PC-9 (cell line): ENCODE measurements at regions not wholly inside any gene's neighbourhood (a gene's known extent, or its start where the extent isn't known, plus 50 kb on each side); places are given as distances from the start of the nearest gene placed in this dataset.

ENCODE experiments used
- BruUV-seq: library from RNA; stranded (reverse); fragments of 400-500 nt; replicated peaks from 2 replicates; lab custom pipeline; 2021; lab: Mats Ljungman, UMichigan
- CTCF ChIA-PET: fragments of 300-600 bp; sonication (Branson Sonifier 250); formaldehyde crosslinking; loops from one replicate; lab custom pipeline; 2022; ENCODE audit warnings: antibody characterized with exemption; lab: Charles Lee
- POLR2A ChIA-PET: fragments of 300-600 bp; sonication (Branson Sonifier 250); formaldehyde crosslinking; loops from one replicate; lab custom pipeline; 2022; ENCODE audit warnings: antibody characterized with exemption; ENCODE audit not compliant: unreplicated experiment; lab: Charles Lee
- DNase-seq, 2 experiments: peaks; one replicate each; pipeline versions ENCODE4 v3.0.0 to v3.0.0-alpha.2; 2015 to 2022; ENCODE audit warnings: mixed read lengths in 1 of 2
- H2AFZ ChIP-seq: fragments of 200-600 bp; sonication (generic); 2 replicates; pipeline ENCODE4 v1.8.1; 2017; ENCODE audit warnings: antibody characterized with exemption
- H3F3A ChIP-seq: fragments of 200-600 bp; sonication (generic); 2 replicates; pipeline ENCODE4 v1.8.1; 2017; ENCODE audit warnings: antibody characterized with exemption, mild to moderate bottlenecking, low read depth; ENCODE audit not compliant: insufficient read depth
- H3K27ac ChIP-seq: fragments of 200-600 bp; sonication (generic); 2 replicates; pipeline ENCODE4 v1.6.1; 2016; ENCODE audit warnings: mixed run types
- H3K27me3 ChIP-seq: fragments of 200-600 bp; sonication (generic); 2 replicates; pipeline ENCODE4 v1.6.1; 2016; ENCODE audit warnings: low read depth, mixed run types; ENCODE audit not compliant: insufficient read depth
- H3K36me3 ChIP-seq: fragments of 200-600 bp; sonication (generic); 2 replicates; pipeline ENCODE4 v1.6.1; 2016; ENCODE audit warnings: low read depth, mixed run types
- H3K4me1 ChIP-seq: fragments of 200-600 bp; sonication (generic); replicated peaks from 2 replicates; pipeline ENCODE4 v1.6.1; 2016; ENCODE audit warnings: mixed run types; ENCODE audit not compliant: insufficient read depth
- H3K4me2 ChIP-seq: fragments of 200-600 bp; sonication (generic); 2 replicates; pipeline ENCODE4 v1.6.1; 2017; ENCODE audit warnings: mixed run types
- H3K4me3 ChIP-seq: fragments of 200-600 bp; sonication (generic); 2 replicates; pipeline ENCODE4 v1.6.1; 2016; ENCODE audit warnings: mixed run types
- H3K79me2 ChIP-seq: fragments of 200-600 bp; sonication (generic); 2 replicates; pipeline ENCODE4 v1.6.1; 2017; ENCODE audit warnings: low read depth, mixed run types
- H3K9me2 ChIP-seq: fragments of 200-600 bp; sonication (generic); 2 replicates; pipeline ENCODE4 v1.8.1; 2017; ENCODE audit warnings: mild to moderate bottlenecking; ENCODE audit not compliant: insufficient read depth
- H3K9me3 ChIP-seq: fragments of 200-600 bp; sonication (generic); 2 replicates; pipeline ENCODE4 v1.8.1; 2016; ENCODE audit warnings: low read depth; ENCODE audit not compliant: insufficient read depth
- H4K20me1 ChIP-seq: fragments of 200-600 bp; sonication (generic); 2 replicates; pipeline ENCODE4 v1.8.1; 2017; ENCODE audit not compliant: insufficient read depth
- EZH2 ChIP-seq: fragments of 200-600 bp; sonication (generic); IDR thresholded peaks from 2 replicates; pipeline ENCODE4 v1.8.0; 2017; ENCODE audit warnings: antibody characterized with exemption, low read depth
- intact Hi-C: fragments of 100-400 bp; cut with micrococcal nuclease; formaldehyde crosslinking; loops from one replicate; pipeline ENCODE4 v1.10.0; 2022; ENCODE audit not compliant: unreplicated experiment
- TF ChIP-seq, protein P1 (sequence below): fragments of 200-600 bp; sonication (generic); conservative IDR thresholded peaks from 2 replicates; pipeline ENCODE4 v1.6.1; 2017; ENCODE audit warnings: mixed run types, antibody characterized with exemption, mild to moderate bottlenecking, moderate library complexity

GRCh38 chr1:65525266-65526048, 105.0 kb downstream of the LEPR start:
- no peaks in the 10 kb centered on the region for H3K4me1 ChIP-seq
- H4K20me1 ChIP-seq = no peaks in the 10 kb centered on the region; the same call in 1 of the 2 replicates
- ChIA-PET CTCF (no interaction called here), POLR2A (no interaction called here)
- H2AFZ ChIP-seq = no peak overlapping the region
- no peaks in the 10 kb centered on the region for H3K9me3 ChIP-seq
- no peaks in the 10 kb centered on the region for H3F3A ChIP-seq
- BruUV-seq = no TSS peak
- DNase-seq = no peak
- no peaks in the 10 kb centered on the region for H3K79me2 ChIP-seq
- intact Hi-C loops = no loop called here
- no peak overlapping the region for H3K27ac ChIP-seq
- H3K4me2 ChIP-seq = no peak overlapping the region
- H3K4me3 ChIP-seq = no peak overlapping the region
- no peaks in the 10 kb centered on the region for H3K9me2 ChIP-seq
- no peaks in the 10 kb centered on the region for H3K27me3 ChIP-seq
- TF ChIP-seq, protein P1, sequence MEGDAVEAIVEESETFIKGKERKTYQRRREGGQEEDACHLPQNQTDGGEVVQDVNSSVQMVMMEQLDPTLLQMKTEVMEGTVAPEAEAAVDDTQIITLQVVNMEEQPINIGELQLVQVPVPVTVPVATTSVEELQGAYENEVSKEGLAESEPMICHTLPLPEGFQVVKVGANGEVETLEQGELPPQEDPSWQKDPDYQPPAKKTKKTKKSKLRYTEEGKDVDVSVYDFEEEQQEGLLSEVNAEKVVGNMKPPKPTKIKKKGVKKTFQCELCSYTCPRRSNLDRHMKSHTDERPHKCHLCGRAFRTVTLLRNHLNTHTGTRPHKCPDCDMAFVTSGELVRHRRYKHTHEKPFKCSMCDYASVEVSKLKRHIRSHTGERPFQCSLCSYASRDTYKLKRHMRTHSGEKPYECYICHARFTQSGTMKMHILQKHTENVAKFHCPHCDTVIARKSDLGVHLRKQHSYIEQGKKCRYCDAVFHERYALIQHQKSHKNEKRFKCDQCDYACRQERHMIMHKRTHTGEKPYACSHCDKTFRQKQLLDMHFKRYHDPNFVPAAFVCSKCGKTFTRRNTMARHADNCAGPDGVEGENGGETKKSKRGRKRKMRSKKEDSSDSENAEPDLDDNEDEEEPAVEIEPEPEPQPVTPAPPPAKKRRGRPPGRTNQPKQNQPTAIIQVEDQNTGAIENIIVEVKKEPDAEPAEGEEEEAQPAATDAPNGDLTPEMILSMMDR = no peak
- TF ChIP-seq EZH2 = no peak
- no peaks in the 10 kb centered on the region for H3K36me3 ChIP-seq

DNA sequence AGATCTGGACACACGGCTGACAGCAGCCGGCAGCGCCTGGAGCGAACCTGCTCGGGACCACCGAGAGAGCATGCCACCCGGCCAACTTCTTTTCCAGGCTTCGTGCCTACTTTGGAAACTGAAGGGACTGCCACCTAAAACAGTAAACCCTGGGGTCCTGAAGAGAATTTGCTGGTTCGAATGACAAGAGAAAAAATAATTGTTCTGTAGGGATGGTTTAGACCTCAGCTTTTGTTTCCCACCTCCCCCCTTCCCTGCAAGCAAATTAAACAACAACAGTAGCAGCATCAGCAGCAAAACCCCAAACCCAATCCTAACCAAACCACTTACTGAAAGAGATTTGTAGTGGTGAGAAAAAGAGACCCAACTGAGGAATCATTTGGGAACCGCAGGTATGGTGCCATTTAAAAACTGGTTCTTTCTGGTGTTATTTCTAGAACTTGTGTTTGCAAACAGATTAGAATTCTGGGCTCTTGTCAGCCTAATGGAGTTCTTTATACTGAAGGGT, 105.6 kb downstream of the LEPR start:
- Histone ChIP-seq H3K9me3 (no peaks in the 10 kb centered on the region), H3F3A (no peaks in the 10 kb centered on the region), H3K4me1 (no peaks in the 10 kb centered on the region), H3K79me2 (no peaks in the 10 kb centered on the region), H3K27me3 (no peaks in the 10 kb centered on the region), H3K27ac (no peak overlapping the region), H3K36me3 (no peaks in the 10 kb centered on the region), H3K4me3 (no peak overlapping the region), H3K4me2 (no peak overlapping the region), H3K9me2 (no peaks in the 10 kb centered on the region), H4K20me1 (no peaks in the 10 kb centered on the region; the same call in 1 of the 2 replicates), H2AFZ (no peak overlapping the region)
- POLR2A ChIA-PET = no interaction called here
- CTCF ChIA-PET = no interaction called here
- no peak for DNase-seq
- TF ChIP-seq EZH2 = no peak
- TF ChIP-seq, protein P1 = no peak
- intact Hi-C loops = no loop called here
- BruUV-seq = no TSS peak

GRCh38 chr1:65527190-65527589, 106.7 kb downstream of the LEPR start:
- Histone ChIP-seq H3K36me3 (no peaks in the 10 kb centered on the region), H3K9me3 (no peaks in the 10 kb centered on the region), H3K4me1 (no peaks in the 10 kb centered on the region), H3K27ac (no peak overlapping the region), H3K79me2 (no peaks in the 10 kb centered on the region), H3K9me2 (no peaks in the 10 kb centered on the region), H3K4me2 (no peak overlapping the region), H2AFZ (no peak overlapping the region), H3K4me3 (no peak overlapping the region), H3F3A (no peaks in the 10 kb centered on the region), H3K27me3 (no peaks in the 10 kb centered on the region), H4K20me1 (no peaks in the 10 kb centered on the region; the same call in 1 of the 2 replicates)
- no peak for DNase-seq
- POLR2A ChIA-PET = interaction anchor here (0.6 kb wide), 1 partner anchor 9 kb away, joined by 12 read pairs; no protein-coding TSS in a partner anchor
- intact Hi-C loops = no loop called here
- CTCF ChIA-PET = no interaction called here
- BruUV-seq = no TSS peak
- TF ChIP-seq, protein P1 = no peak
- TF ChIP-seq EZH2 = no peak
